SK-N-SH (cell line): ENCODE measurements at regions not wholly inside any gene's neighbourhood (a gene's known extent, or its start where the extent isn't known, plus 50 kb on each side); places are given as distances from the start of the nearest gene placed in this dataset.

Experiments
- CTCF ChIA-PET: fragments of 300-600, 350-600 bp; formaldehyde crosslinking; extraction: SDS; loops from one replicate; lab custom pipeline; 2021; lab: Yijun Ruan, JAX
- POLR2A ChIA-PET: fragments of 350-600 bp; sonication (Branson Sonifier 250); formaldehyde crosslinking; extraction: SDS; loops from one replicate; lab custom pipeline; 2020; ENCODE audit warnings: antibody characterized with exemption, inconsistent platforms; lab: Yijun Ruan, JAX
- DNase-seq: peaks from one replicate; pipeline ENCODE4 v3.0.0; 2012
- H2AFZ ChIP-seq: fragments of 200-600 bp; sonication (generic); 2 replicates; pipeline ENCODE4 v1.8.1; 2016; ENCODE audit warnings: antibody characterized with exemption, mild to moderate bottlenecking, low read depth
- H3F3A ChIP-seq: fragments of 200-600 bp; sonication (generic); replicated peaks from 2 replicates; pipeline ENCODE3; 2016; ENCODE audit warnings: antibody characterized with exemption, mild to moderate bottlenecking; ENCODE audit not compliant: insufficient read depth
- H3K27ac ChIP-seq, 2 experiments: fragments of 200-500 bp in 1 of 2; fragments of 200-600 bp in 1 of 2; sonication (Bioruptor generic) in 1 of 2; sonication (generic), shearing (Covaris generic) in 1 of 2; 2 replicates each; pipeline versions ENCODE4 v1.5.1 to v1.6.1; 2014 to 2016; ENCODE audit warnings: low read depth in 2 of 2, inconsistent platforms in 1 of 2, low read length in 1 of 2, mild to moderate bottlenecking in 1 of 2, mixed read lengths in 1 of 2
- H3K27me3 ChIP-seq: fragments of 200-600 bp; sonication (generic), shearing (Covaris generic); 2 replicates; pipeline ENCODE4 v1.6.1; 2016; ENCODE audit warnings: mixed run types; ENCODE audit not compliant: insufficient read depth
- H3K36me3 ChIP-seq, 2 experiments: fragments of 200-500 bp in 1 of 2; fragments of 200-600 bp in 1 of 2; sonication (Bioruptor generic) in 1 of 2; sonication (generic) in 1 of 2; replicated peaks in 1 of 2; 2 replicates each; pipeline versions ENCODE3 to v1.5.1; 2014 to 2016; ENCODE audit warnings: low read length in 1 of 2, mild to moderate bottlenecking in 1 of 2; ENCODE audit not compliant: insufficient read depth in 2 of 2, control insufficient read depth in 1 of 2
- H3K4me1 ChIP-seq, 2 experiments: fragments of 200-500 bp in 1 of 2; fragments of 200-600 bp in 1 of 2; sonication (Bioruptor generic) in 1 of 2; sonication (generic), shearing (Covaris generic) in 1 of 2; 2 replicates each; pipeline versions ENCODE4 v1.5.1 to v1.6.1; 2014 to 2016; ENCODE audit warnings: low read depth in 1 of 2, low read length in 1 of 2, mixed run types in 1 of 2; ENCODE audit not compliant: insufficient read depth in 2 of 2, control insufficient read depth in 1 of 2
- H3K4me2 ChIP-seq: fragments of 200-600 bp; sonication (generic), shearing (Covaris generic); 2 replicates; pipeline ENCODE4 v1.6.1; 2017; ENCODE audit warnings: mixed run types
- H3K4me3 ChIP-seq, 2 experiments: fragments of 200-500 bp in 1 of 2; fragments of 200-600 bp in 1 of 2; sonication (Bioruptor generic) in 1 of 2; sonication (generic), shearing (Covaris generic) in 1 of 2; 2 replicates each; pipeline versions ENCODE4 v1.5.1 to v1.8.1; 2014 to 2016; ENCODE audit warnings: low read depth in 2 of 2, inconsistent platforms in 1 of 2, low read length in 1 of 2, mild to moderate bottlenecking in 1 of 2, mixed read lengths in 1 of 2, moderate library complexity in 1 of 2
- H3K79me2 ChIP-seq: fragments of 200-600 bp; sonication (generic); 2 replicates; pipeline ENCODE4 v1.8.1; 2017; ENCODE audit warnings: mild to moderate bottlenecking; ENCODE audit not compliant: insufficient read depth
- H3K9ac ChIP-seq: fragments of 200-600 bp; sonication (generic); 2 replicates; pipeline ENCODE4 v1.6.1; 2017; ENCODE audit warnings: mixed run types
- H3K9me2 ChIP-seq: fragments of 200-600 bp; sonication (generic); 2 replicates; pipeline ENCODE4 v1.6.1; 2017; ENCODE audit warnings: mixed run types
- H3K9me3 ChIP-seq: fragments of 200-600 bp; sonication (generic); 2 replicates; pipeline ENCODE4 v1.6.1; 2017; ENCODE audit warnings: mixed run types, mild to moderate bottlenecking, moderate library complexity
- H4K20me1 ChIP-seq: fragments of 200-600 bp; sonication (generic); 2 replicates; pipeline ENCODE4 v1.6.1; 2017; ENCODE audit warnings: mild to moderate bottlenecking, mixed run types; ENCODE audit not compliant: insufficient read depth
- CTCF ChIP-seq: fragments of 200-600 bp; sonication (generic); IDR thresholded peaks from 2 replicates; pipeline ENCODE4 v1.6.1; 2017; ENCODE audit warnings: antibody characterized with exemption, mild to moderate bottlenecking, moderate library complexity
- EZH2phosphoT487 ChIP-seq: fragments of 200-600 bp; sonication (generic); IDR thresholded peaks from 2 replicates; pipeline ENCODE4 v1.6.1; 2017; ENCODE audit warnings: low read depth, mixed run types, mild to moderate bottlenecking, antibody characterized with exemption, moderate library complexity, borderline replicate concordance
- FOSL2 ChIP-seq: IDR thresholded peaks from 2 replicates; pipeline ENCODE4 v1.4.0; 2012; ENCODE audit warnings: low read depth, mild to moderate bottlenecking, moderate library complexity, borderline replicate concordance
- FOXM1 ChIP-seq: IDR thresholded peaks from 2 replicates; pipeline ENCODE4 v1.4.0; 2012; ENCODE audit warnings: low read depth, mild to moderate bottlenecking
- MAX ChIP-seq: IDR thresholded peaks from 2 replicates; pipeline ENCODE4 v1.4.0; 2012; ENCODE audit warnings: low read depth
- MEF2A ChIP-seq: IDR thresholded peaks from 2 replicates; pipeline ENCODE4 v1.4.0; 2012; ENCODE audit warnings: low read depth, borderline replicate concordance
- RCOR1 ChIP-seq: fragments of 150-350 bp; IDR thresholded peaks from 2 replicates; pipeline ENCODE4 v1.6.1; 2017; ENCODE audit warnings: antibody characterized with exemption, low read length
- RXRA ChIP-seq: IDR thresholded peaks from 2 replicates; pipeline ENCODE4 v1.4.0; 2012; ENCODE audit warnings: low read depth, mild to moderate bottlenecking, borderline replicate concordance
- SIN3A ChIP-seq: IDR thresholded peaks from 2 replicates; pipeline ENCODE4 v1.6.1; 2012; ENCODE audit warnings: low read depth, mild to moderate bottlenecking, low read length, moderate library complexity, borderline replicate concordance
- SMC3 ChIP-seq: IDR thresholded peaks from 2 replicates; pipeline ENCODE4 v1.6.1; 2012; ENCODE audit warnings: low read depth, low read length, improper control_type of control experiment
- TAF1 ChIP-seq: IDR thresholded peaks from 2 replicates; pipeline ENCODE4 v1.6.1; 2012; ENCODE audit warnings: low read depth, mild to moderate bottlenecking, low read length, moderate library complexity, borderline replicate concordance
- TCF12 ChIP-seq: IDR thresholded peaks from 2 replicates; pipeline ENCODE4 v1.4.0; 2012
- USF2 ChIP-seq: fragments of 150-350 bp; IDR thresholded peaks from 2 replicates; pipeline ENCODE4 v1.6.1; 2017; ENCODE audit warnings: antibody characterized with exemption, low read length, low read depth, borderline replicate concordance
- YY1 ChIP-seq: IDR thresholded peaks from 2 replicates; pipeline ENCODE4 v1.4.0; 2012; ENCODE audit warnings: low read depth, mild to moderate bottlenecking
- ZBTB33 ChIP-seq: IDR thresholded peaks from 2 replicates; pipeline ENCODE4 v1.4.0; 2012; ENCODE audit warnings: low read depth, borderline replicate concordance
- WGBS: methylation state at CpG from one replicate; pipeline ENCODE4 v1.1.6; 2017; ENCODE audit warnings: low lambda C conversion rate; 5-methylcytosine and 5-hydroxymethylcytosine counted together

- DNase-seq, result no peak
- H3K4me2 ChIP-seq, result no peak overlapping the region
- POLR2A ChIA-PET, result no interaction called here
- no peak for TF ChIP-seq CTCF
- TF ChIP-seq YY1, result no peak
- no peak for TF ChIP-seq FOXM1
- no peak for TF ChIP-seq SIN3A
- no peak for TF ChIP-seq EZH2phosphoT487
- no peak for TF ChIP-seq MEF2A
- TF ChIP-seq MAX, result no peak
- TF ChIP-seq USF2, result no peak
- no peak for TF ChIP-seq FOSL2
- TF ChIP-seq TAF1, result no peak
- no peak for TF ChIP-seq TCF12
- no peak for TF ChIP-seq SMC3
- TF ChIP-seq RCOR1, result no peak
- TF ChIP-seq RXRA, result no peak
- TF ChIP-seq ZBTB33, result no peak
- 100% methylated on average over 2 of the region's 8 CpGs for WGBS
- no peak overlapping the region for H3K9ac ChIP-seq
- H3K27me3 ChIP-seq, result no peaks in the 10 kb centered on the region
- no peaks in the 10 kb centered on the region for H3F3A ChIP-seq
- no peaks in the 10 kb centered on the region for H3K4me1 ChIP-seq
- H2AFZ ChIP-seq, result no peak overlapping the region
- H3K79me2 ChIP-seq, result no peaks in the 10 kb centered on the region
- H4K20me1 ChIP-seq, result no peaks in the 10 kb centered on the region
- H3K4me3 ChIP-seq, result no peak overlapping the region
- CTCF ChIA-PET, result no interaction called here
- no peaks in the 10 kb centered on the region for H3K9me2 ChIP-seq
- H3K36me3 ChIP-seq, result no peaks in the 10 kb centered on the region
- no peaks in the 10 kb centered on the region for H3K9me3 ChIP-seq
- H3K27ac ChIP-seq, result no peak overlapping the region
Observed at GRCh38 chr3:177917234-177917861, 618.9 kb upstream of the KCNMB2 start.
